HUES6 (cell line): ENCODE measurements at regions not wholly inside any gene's neighbourhood (a gene's known extent, or its start where the extent isn't known, plus 50 kb on each side); places are given as distances from the start of the nearest gene placed in this dataset.

Experiments used
- H3K27ac ChIP-seq: 2 replicates; pipeline ENCODE4 v1.7.0; 2013; ENCODE audit warnings: low read depth, mild to moderate bottlenecking, low read length, inconsistent platforms
- H3K27me3 ChIP-seq: 2 replicates; pipeline ENCODE4 v1.6.1; 2013; ENCODE audit warnings: low read length; ENCODE audit not compliant: control insufficient read depth, insufficient read depth
- H3K36me3 ChIP-seq: 2 replicates; pipeline ENCODE4 v1.6.1; 2013; ENCODE audit warnings: low read length; ENCODE audit not compliant: control insufficient read depth, insufficient read depth
- H3K4me1 ChIP-seq: 2 replicates; pipeline ENCODE4 v1.6.1; 2013; ENCODE audit warnings: low read length; ENCODE audit not compliant: control insufficient read depth, insufficient read depth
- H3K4me3 ChIP-seq: 2 replicates; pipeline ENCODE4 v1.5.1; 2013; ENCODE audit warnings: low read depth, low read length
- H3K9ac ChIP-seq: one replicate; pipeline ENCODE4 v1.6.1; 2013; ENCODE audit warnings: mild to moderate bottlenecking, low read length
- H3K9me3 ChIP-seq: 2 replicates; pipeline ENCODE4 v1.6.1; 2013; ENCODE audit warnings: low read depth, low read length; ENCODE audit not compliant: control insufficient read depth, insufficient read depth

DNA sequence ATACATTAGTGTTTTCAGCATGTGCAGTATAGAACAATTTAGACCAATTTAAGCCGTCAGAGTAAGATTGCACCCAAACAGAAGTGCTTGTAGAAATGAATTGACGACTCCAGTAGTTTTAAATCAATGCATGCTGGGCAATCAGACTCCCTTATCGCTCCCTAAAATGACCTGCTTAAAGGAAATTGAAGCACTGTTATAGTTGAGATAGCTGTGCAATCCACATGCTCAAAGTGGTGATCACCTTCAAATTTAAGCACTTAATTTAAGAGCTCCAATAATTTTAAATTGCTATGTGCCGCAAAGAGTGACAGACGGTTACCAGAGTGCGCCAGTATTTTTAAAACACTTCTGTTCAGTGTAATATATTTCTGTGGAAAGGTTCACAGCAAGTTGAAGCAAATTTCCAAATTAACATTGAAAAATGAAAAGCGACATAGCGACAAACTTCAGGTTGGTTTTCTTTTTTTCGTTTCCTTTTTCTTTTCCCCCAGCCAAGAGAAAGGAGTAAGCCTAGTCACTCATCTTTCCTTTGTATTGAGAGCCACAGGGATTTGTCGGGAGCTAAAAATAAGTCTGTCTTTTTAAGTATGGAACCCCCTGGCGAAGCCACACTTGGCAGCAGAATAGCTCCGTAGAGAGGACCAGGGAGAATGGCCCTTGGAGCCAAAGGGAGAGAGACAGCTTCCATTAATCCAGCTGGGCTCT, 436.4 kb upstream of the RBMS3 start:
- Histone ChIP-seq H3K9me3 (no peaks in the 10 kb centered on the region), H3K9ac (no peak overlapping the region), H3K4me1 (peaks cover 10% of the 10 kb centered on the region), H3K27ac (no peak overlapping the region), H3K27me3 (no peaks in the 10 kb centered on the region), H3K36me3 (no peaks in the 10 kb centered on the region), H3K4me3 (no peak overlapping the region)

DNA sequence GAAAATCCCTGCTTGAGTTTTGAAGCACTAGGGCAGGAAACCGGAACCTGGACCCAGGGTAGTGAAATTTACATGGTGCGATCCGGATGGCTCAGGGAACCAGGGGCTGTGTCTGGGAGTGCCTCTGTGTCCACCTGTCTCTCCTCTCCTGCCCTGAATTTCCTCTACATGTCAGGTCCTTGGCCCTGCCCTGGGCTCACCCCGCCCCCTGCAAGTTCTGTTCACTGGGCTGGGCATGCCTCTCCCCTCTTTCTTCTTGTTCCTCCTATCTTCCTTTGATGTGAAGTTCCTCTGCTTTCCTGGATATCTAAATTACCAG, 435.9 kb upstream of the RBMS3 start:
- no peak overlapping the region for H3K27ac ChIP-seq
- no peaks in the 10 kb centered on the region for H3K36me3 ChIP-seq
- H3K4me1 ChIP-seq = peaks cover 10% of the 10 kb centered on the region
- H3K9ac ChIP-seq = no peak overlapping the region
- no peaks in the 10 kb centered on the region for H3K27me3 ChIP-seq
- H3K4me3 ChIP-seq = no peak overlapping the region
- no peaks in the 10 kb centered on the region for H3K9me3 ChIP-seq

DNA sequence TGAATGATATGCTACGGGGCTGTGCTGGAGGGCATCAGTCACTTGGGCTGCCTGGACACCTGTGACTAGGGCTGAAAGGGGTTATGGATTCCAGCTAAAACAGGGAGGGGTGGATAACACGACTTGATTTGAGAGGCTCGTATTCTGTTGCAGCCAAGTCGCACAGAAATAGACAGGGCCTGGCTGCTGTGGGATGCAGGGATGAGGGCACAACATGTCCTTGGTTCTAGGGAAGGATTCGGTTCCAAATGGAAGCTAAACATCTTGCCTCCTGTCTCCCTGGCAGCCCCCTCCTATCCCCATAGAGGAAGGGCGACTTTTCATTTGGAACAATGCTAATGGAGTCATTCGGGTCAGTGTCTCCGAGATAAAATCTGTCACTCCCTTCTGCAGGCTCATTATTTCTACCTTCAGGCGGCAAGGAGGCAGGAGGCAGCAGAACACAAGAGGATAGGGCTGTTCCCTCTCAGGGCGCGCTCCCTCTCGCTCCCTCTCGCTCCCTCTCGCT, 433.8 kb upstream of the RBMS3 start:
- Histone ChIP-seq H3K4me3 (peak overlapping the region; percentile 20; the same call in 1 of the 2 replicates), H3K9me3 (no peaks in the 10 kb centered on the region), H3K4me1 (peaks cover 10% of the 10 kb centered on the region), H3K27ac (no peak overlapping the region), H3K27me3 (no peaks in the 10 kb centered on the region), H3K9ac (no peak overlapping the region), H3K36me3 (no peaks in the 10 kb centered on the region)

DNA sequence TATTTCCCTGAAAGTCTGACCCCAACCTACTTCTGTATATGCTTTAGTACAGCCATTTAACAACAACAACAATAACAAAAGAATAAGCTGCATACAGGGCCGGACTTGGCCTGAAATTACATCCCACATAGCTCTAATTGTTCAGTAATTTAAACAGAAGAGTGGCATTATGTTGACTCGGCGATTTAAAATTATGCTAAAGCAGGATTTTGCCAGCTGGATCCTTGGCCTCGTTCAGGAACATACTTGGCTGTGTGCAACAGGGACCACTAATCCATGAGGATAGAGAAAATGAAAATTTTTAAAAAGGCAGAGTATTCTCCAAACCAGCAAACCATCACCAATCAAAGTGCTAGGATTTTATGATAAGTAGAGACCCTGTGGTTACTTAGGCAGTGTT, 433.1 kb upstream of the RBMS3 start:
- Histone ChIP-seq H3K4me1 (peaks cover 10% of the 10 kb centered on the region), H3K9ac (no peak overlapping the region), H3K9me3 (no peaks in the 10 kb centered on the region), H3K4me3 (no peak overlapping the region), H3K36me3 (no peaks in the 10 kb centered on the region), H3K27me3 (no peaks in the 10 kb centered on the region), H3K27ac (no peak overlapping the region)

DNA sequence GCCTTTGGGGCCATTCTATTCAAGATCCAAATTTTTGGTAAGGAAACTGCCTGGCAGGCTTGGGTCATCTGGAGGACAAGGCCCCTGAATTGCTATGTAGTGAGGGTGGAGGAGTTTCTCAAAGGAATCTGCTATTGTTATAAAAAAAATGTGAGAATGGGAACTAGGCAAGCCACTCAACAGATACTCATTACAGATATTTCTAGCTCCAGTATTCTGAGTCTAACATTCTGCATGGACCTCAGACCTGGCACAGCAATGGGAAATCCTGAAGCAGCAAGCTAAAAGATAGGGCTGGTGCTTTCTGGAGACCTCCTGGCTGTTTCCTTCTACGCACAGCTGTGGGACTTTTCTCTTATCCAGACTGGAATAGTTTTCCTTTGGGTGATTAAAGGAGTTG, 430.7 kb upstream of the RBMS3 start:
- Histone ChIP-seq H3K9me3 (no peaks in the 10 kb centered on the region), H3K27ac (no peak overlapping the region), H3K9ac (no peak overlapping the region), H3K27me3 (no peaks in the 10 kb centered on the region), H3K36me3 (no peaks in the 10 kb centered on the region), H3K4me3 (no peak overlapping the region), H3K4me1 (peaks cover 4% of the 10 kb centered on the region)

DNA sequence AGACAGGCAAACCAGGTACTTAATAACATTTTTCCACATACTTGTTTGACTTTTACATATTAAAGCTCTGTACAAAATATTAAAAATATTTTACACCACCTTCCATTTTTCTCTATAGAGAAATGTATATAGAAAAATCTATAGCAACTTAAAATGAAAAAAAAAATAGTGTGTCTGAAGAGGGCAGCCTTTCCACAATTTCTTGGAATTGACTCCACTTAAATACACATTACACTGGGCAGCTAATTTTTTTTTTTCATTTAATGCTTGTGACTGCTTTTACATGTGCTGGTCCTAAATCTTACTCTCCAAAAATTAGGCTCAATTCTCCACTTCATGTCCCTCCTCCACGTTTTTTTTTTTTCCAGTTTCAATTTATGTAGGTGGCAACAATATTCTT, 427.0 kb upstream of the RBMS3 start:
- Histone ChIP-seq H3K4me3 (no peak overlapping the region), H3K27me3 (no peaks in the 10 kb centered on the region), H3K27ac (no peak overlapping the region), H3K4me1 (no peaks in the 10 kb centered on the region), H3K9ac (no peak overlapping the region), H3K9me3 (no peaks in the 10 kb centered on the region), H3K36me3 (no peaks in the 10 kb centered on the region)

DNA sequence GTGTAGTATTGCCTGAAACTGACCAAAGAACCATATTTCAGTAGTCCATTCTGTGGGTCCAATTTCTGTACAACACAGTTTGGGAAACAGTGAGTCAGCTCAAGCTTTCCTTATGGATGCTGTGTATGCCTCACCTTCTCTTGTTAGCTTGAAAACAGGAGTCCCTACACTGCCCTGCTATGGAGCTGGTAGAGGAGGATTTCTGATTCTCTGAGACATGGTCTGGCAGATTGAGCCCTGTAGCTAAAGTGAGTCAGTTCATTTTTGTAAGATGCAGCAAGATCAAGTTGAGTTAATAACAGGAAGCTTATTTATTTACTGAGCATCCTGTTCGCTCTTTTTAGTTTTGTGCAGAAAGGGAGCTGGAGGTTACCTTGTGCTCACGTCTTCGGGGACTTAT, 424.1 kb upstream of the RBMS3 start:
- Histone ChIP-seq H3K27ac (no peak overlapping the region), H3K9ac (no peak overlapping the region), H3K9me3 (no peaks in the 10 kb centered on the region), H3K4me3 (no peak overlapping the region), H3K27me3 (no peaks in the 10 kb centered on the region), H3K4me1 (peaks cover 7% of the 10 kb centered on the region; the same call in 1 of the 2 replicates), H3K36me3 (no peaks in the 10 kb centered on the region)

DNA sequence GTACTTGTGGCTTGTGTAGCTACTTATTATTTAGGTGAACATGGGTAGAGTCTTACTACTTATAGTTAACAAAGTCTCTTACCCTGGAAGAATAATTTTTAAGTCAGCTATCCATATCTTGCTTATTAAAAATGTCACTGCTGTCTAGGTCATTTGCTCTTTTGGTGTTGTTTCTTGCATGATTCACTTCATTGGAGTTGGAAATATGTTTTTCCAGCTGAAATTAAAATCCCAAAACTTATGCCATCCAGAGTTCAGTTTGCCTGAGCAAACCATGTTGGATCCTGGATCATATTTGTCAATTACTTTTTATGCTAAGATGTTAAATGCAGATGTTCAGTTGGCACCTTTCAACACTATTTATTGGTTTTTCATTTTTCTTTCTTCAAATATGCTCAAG, 421.0 kb upstream of the RBMS3 start:
- no peak overlapping the region for H3K4me3 ChIP-seq
- H3K9me3 ChIP-seq = no peaks in the 10 kb centered on the region
- no peak overlapping the region for H3K9ac ChIP-seq
- H3K27me3 ChIP-seq = no peaks in the 10 kb centered on the region
- no peak overlapping the region for H3K27ac ChIP-seq
- peaks cover 8% of the 10 kb centered on the region; the same call in 1 of the 2 replicates for H3K4me1 ChIP-seq
- H3K36me3 ChIP-seq = no peaks in the 10 kb centered on the region

DNA sequence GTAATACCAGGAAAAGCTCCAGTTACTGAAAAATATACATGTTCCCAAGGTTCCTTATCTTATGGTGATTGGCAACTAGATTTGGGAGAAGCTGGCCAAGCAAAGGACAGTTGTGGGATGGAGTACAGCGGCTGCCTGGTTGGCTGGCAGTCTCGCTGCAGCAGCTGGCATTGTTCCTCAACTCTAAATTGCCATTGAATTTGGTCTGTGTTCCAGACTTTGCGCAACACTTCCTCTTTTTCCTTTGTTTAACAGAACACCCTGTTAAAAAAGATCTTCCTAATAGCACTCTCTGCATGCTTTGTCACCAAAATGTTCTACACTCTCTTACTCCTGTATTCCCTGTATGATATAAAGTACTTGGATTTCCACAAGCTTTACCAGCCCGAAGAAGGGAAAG, 420.6 kb upstream of the RBMS3 start:
- Histone ChIP-seq H3K9ac (no peak overlapping the region), H3K9me3 (no peaks in the 10 kb centered on the region), H3K27ac (no peak overlapping the region), H3K4me3 (no peak overlapping the region), H3K27me3 (no peaks in the 10 kb centered on the region), H3K36me3 (no peaks in the 10 kb centered on the region), H3K4me1 (peaks cover 8% of the 10 kb centered on the region; the same call in 1 of the 2 replicates)

DNA sequence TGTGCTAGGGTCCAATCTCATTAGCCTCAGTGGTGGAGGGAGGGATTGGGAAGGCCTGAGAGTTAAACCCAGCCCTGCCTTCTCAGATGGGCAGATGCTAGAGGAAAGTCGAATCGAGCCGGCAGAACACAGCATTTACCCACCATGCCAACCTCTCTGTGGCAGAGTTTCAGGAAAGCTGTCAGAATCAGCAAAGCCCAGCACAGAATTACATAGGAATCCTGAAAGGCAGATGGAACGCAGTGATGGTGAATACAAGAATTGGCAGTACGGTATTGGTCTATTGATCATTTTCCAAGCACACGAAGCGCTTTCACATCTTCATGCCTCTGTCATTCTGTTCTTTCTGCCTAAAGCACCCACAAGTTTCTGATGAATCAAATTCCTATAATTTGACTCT, 417.7 kb upstream of the RBMS3 start:
- Histone ChIP-seq H3K9ac (no peak overlapping the region), H3K9me3 (no peaks in the 10 kb centered on the region), H3K27ac (no peak overlapping the region), H3K36me3 (no peaks in the 10 kb centered on the region), H3K4me3 (no peak overlapping the region), H3K4me1 (peaks cover 8% of the 10 kb centered on the region; the same call in 1 of the 2 replicates), H3K27me3 (no peaks in the 10 kb centered on the region)

DNA sequence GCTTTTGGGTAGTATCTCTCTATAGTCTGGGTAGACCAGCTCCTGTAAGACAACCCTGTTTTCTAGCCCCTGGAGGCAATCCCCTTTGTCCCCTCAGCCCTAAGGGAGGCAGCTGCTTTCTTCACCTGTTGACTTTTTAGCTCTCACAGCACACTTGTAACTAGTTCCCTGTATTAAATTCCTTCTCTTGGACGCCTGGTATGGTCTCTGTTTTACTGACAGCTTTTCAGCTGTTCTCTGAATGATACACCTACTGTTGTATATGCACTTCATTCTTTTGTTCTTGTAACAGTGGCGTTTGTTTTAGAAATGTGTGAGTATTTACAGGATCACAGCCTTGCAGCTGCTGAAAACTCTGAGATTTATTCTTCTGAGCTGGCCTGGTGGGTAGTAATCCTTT, 413.0 kb upstream of the RBMS3 start:
- Histone ChIP-seq H3K36me3 (no peaks in the 10 kb centered on the region), H3K27me3 (no peaks in the 10 kb centered on the region), H3K9me3 (no peaks in the 10 kb centered on the region), H3K4me3 (no peak overlapping the region), H3K27ac (no peak overlapping the region), H3K9ac (no peak overlapping the region), H3K4me1 (no peaks in the 10 kb centered on the region)
